ENCODE measurements at regions not wholly inside any gene's neighbourhood (a gene's known extent, or its start where the extent isn't known, plus 50 kb on each side); places are given as distances from the start of the nearest gene placed in this dataset.

DNA sequence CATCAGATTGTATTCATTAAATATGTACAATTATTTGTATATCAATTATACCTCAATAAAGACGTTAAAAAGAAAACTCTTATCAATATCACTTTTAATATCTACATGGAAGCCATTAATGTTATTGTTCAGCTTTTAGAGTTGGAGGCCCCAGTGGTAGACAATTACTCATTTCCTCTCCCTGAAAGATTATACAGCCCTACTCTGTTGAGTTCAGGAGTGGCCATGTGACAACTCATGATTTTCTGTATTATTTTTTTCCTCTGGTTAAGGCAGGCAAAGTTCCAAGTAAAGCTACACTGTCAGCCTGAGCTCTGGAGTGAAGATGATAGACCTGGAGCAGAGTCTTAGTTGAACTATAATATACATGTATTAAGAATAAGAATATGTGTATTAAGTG is 247.9 kb upstream of the B3GALT2 start:
- no peak for DNase-seq (ENCODE audit: extremely low read depth, low read depth)

DNA sequence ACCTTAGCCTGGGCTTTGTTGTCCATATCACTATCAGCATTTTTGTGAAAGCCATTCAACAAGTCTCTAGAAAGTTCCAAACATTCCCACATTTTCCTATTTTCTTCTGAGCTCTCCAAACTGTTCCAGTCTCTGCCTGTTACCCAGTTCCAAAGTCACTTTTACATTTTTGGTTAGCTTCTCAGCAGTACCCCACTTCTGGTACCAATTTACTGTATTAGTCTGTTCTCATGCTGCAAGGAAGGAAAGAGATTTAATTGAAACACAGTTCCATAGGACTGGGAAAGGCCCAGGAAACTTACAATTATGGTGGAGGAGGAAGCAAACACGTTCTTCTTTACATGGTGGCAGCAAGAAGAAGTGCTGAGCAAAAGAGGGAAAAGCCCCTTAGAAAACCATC is 247.2 kb upstream of the B3GALT2 start:
- DNase-seq (ENCODE audit: extremely low read depth, low read depth) = no peak

More for the DNA sequence above, 247.9 kb upstream of the B3GALT2 start:
- TF ChIP-seq, protein P1, sequence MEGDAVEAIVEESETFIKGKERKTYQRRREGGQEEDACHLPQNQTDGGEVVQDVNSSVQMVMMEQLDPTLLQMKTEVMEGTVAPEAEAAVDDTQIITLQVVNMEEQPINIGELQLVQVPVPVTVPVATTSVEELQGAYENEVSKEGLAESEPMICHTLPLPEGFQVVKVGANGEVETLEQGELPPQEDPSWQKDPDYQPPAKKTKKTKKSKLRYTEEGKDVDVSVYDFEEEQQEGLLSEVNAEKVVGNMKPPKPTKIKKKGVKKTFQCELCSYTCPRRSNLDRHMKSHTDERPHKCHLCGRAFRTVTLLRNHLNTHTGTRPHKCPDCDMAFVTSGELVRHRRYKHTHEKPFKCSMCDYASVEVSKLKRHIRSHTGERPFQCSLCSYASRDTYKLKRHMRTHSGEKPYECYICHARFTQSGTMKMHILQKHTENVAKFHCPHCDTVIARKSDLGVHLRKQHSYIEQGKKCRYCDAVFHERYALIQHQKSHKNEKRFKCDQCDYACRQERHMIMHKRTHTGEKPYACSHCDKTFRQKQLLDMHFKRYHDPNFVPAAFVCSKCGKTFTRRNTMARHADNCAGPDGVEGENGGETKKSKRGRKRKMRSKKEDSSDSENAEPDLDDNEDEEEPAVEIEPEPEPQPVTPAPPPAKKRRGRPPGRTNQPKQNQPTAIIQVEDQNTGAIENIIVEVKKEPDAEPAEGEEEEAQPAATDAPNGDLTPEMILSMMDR (IDR thresholded peaks at IDR 0.05; ENCODE audit: low read depth, low read length) = no peak

DNA sequence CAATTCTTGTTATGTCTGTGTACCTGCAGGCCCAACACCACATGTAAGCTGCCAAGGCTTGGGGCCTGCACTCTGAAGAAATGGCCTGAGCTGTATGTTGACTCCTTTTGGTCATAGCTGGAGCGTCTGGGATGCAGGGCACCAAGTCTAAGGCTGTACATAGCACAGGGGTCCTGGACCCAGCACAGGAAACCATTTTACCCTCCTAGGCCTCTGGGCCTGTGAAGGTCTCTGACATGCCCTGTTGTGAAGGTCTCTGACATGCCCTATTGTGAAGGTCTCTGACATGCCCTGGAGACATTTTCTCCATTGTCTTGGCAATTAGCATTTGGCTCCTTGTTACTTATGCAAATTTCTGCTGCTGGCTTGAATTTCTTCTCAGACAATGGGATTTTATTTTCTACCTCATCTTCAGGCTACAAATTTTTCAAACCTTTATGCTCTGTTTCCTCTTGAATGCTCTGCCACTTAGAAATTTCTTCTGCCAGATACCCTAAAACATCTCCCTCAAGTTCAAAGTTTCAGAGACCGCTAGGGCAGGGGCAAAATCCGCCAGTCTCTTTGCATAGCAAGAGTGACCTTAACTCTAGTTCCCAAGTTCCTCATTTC is 246.7 kb upstream of the B3GALT2 start:
- TF ChIP-seq, protein P1 (IDR thresholded peaks at IDR 0.05; ENCODE audit: low read depth, low read length) = no peak
- DNase-seq (ENCODE audit: extremely low read depth, low read depth) = no peak

More for the DNA sequence above, 247.2 kb upstream of the B3GALT2 start:
- TF ChIP-seq, protein P1 (IDR thresholded peaks at IDR 0.05; ENCODE audit: low read depth, low read length) = no peak

DNA sequence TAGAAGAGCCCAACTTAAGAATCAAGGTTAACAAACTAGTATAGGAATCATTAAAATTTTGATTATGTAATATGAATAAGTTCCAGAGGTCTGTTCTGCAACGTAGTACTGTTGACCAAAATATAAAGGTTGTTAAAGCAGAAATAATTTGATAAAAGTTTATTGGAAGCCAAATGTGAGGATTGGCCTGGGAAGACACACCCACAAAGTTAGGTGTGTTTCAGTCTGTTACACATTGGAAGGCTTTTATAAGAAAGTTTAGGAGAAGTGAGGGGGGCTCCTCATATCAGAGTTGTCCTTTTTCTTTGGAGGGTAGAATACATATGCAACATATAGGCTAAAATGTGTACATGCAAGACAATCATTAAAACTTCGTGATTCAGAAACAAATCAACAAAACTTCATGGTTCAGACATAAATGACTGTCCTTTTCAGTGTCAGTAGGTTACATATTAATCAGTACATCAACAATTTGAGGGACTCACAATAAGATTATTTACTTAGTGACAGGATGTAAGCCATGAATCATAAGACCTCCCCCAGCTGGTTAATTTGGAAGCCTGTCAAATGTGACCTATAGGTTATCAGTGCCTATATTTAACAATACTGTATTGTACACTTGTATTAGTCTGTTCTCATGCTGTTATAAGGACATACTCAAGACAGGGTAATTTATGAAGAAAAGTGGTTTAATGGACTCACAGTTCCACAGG is 245.0 kb upstream of the B3GALT2 start:
- no peak for DNase-seq (ENCODE audit: extremely low read depth, low read depth)
- TF ChIP-seq, protein P1 (IDR thresholded peaks at IDR 0.05; ENCODE audit: low read depth, low read length) = no peak

DNA sequence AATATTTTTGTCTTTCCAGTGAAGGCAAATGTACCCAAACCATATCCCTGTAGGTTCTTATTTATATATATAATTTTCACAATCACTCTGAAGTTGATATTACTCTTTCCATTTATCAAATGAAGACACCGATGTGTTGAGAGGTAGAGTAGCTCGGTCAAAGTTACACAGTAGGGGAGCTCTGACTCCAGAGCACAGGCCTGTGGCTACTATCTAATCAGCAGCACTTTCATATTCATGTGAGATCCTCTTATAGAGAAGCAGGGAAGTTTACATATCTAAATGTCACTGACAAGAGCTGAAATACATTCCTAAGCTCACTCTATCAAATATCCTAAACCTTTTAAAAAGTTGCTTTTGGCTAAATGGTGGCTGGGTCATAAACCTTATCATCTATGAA is 241.1 kb upstream of the B3GALT2 start:
- no peak for DNase-seq (ENCODE audit: extremely low read depth, low read depth)
- TF ChIP-seq, protein P1 (IDR thresholded peaks at IDR 0.05; ENCODE audit: low read depth, low read length) = no peak

DNA sequence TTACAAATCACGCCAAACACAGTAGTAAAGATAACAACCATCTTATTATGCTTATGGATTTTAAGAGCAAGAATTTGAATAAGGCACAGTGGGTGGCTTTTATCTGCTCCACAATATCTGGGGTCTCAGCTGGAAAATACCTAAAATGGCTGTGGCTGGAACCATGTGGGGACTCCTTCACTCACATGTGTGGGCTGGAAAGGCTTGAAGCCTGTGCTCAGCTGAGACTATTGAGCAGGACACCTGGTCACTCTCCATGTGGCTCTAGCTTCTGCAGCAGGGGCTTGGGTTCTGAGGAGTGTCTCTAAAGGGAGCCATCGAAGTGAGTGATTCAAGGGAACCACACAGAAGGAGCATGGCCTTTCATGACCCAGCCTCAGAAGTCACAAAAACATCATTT is 239.6 kb upstream of the B3GALT2 start:
- TF ChIP-seq, protein P1 (IDR thresholded peaks at IDR 0.05; ENCODE audit: low read depth, low read length) = no peak
- no peak for DNase-seq (ENCODE audit: extremely low read depth, low read depth)

DNA sequence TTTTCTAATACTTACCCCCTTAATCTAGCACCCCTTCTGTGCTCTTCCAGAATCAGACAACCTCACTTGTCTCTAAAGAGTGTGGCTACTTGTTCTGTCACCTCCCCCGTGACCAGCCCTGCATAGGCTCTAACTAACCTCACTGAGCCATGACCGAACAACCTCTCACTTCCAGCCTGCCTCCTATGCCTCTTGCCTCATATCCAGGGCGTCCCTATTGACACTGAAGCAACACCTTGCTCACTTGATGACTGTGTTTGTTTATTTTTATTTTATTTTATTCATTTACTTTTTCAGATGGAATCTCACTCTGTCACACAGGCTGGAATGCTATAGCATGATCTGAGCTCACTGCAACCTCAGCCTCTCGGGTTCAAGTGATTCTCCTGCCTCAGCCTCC is 235.1 kb upstream of the B3GALT2 start:
- TF ChIP-seq, protein P1 (IDR thresholded peaks at IDR 0.05; ENCODE audit: low read depth, low read length) = no peak
- DNase-seq (ENCODE audit: extremely low read depth, low read depth) = no peak
